ENCODE measurements at regions not wholly inside any gene's neighbourhood (a gene's known extent, or its start where the extent isn't known, plus 50 kb on each side); places are given as distances from the start of the nearest gene placed in this dataset.
"Not testable (repeated sequence)": the region's sequence is repeated elsewhere in the genome, so short reads cannot be mapped to it uniquely, and the experiment has no call there.

DNA sequence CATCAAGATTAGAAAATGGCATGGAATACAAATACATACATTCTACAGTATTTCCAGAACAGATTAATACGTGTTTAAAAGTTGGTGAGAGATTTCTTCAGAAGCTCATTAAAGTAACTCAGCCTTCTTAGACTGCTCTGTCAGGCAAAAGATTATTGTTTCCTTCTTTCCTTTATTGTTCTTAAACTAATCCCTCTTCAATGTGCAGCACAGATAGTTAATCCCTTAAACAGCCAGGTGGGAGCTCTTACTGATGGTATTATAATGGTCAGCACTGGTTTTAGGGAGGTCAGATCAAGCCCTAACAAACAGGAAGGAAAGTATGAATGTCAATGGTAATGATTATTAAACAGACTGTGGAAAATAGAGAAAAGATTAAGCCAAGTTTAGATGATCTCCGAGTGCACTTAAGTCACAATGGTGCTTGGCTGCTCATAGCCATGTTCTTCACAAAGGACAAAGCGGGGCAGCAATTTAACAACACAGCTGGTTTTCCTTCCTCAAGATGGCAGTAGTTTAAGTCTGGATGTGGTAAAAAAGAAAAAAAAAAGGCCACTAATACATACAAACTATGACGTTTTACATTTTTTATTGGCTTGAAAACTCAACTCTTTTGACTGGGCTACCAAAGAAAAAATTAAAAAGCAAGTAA lies 992.6 kb downstream of the PCDH9 start:
- no peak overlapping the region for H3K4me3 Mint-ChIP-seq
- H3K9me3 Mint-ChIP-seq: peaks cover 17% of the 10 kb centered on the region
- no peaks in the 10 kb centered on the region for H3K27me3 Mint-ChIP-seq (ENCODE audit: insufficient read depth)
- intact Hi-C loops (cut with micrococcal nuclease): no loop called here
- H3K27ac Mint-ChIP-seq: no peak overlapping the region
- no peaks in the 10 kb centered on the region for H3K36me3 Mint-ChIP-seq (ENCODE audit: low read depth)
- no peak for DNase-seq (ENCODE audit: low spot score)
- no peaks in the 10 kb centered on the region for H3K4me1 Mint-ChIP-seq (ENCODE audit: low read depth)

DNA sequence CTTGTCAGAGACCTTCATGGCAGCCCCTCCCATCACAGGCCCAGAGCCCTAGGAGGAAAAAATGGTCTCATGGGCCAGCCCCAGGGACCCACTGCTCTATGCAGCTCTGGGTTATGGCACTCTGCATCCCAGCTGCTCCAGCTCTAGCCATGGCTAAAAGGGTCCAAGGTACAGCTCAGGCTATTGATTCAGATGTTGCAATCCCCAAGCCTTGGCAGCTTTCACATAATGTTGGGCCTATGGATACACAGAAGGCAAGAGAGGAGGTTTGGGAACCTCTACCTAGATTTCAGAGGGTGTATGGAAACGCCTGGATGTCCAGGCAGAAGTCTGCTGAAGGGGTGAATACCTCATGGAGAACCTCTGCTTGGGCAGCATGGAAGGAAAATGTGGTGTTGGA lies 996.0 kb downstream of the PCDH9 start:
- Mint-ChIP-seq H3K9me3 (peaks cover 17% of the 10 kb centered on the region), H3K27me3 (ENCODE audit: insufficient read depth) (no peaks in the 10 kb centered on the region), H3K27ac (no peak overlapping the region), H3K36me3 (ENCODE audit: low read depth) (no peaks in the 10 kb centered on the region), H3K4me3 (no peak overlapping the region), H3K4me1 (ENCODE audit: low read depth) (no peaks in the 10 kb centered on the region)
- DNase-seq (ENCODE audit: low spot score): no peak
- intact Hi-C loops (cut with micrococcal nuclease): no loop called here

DNA sequence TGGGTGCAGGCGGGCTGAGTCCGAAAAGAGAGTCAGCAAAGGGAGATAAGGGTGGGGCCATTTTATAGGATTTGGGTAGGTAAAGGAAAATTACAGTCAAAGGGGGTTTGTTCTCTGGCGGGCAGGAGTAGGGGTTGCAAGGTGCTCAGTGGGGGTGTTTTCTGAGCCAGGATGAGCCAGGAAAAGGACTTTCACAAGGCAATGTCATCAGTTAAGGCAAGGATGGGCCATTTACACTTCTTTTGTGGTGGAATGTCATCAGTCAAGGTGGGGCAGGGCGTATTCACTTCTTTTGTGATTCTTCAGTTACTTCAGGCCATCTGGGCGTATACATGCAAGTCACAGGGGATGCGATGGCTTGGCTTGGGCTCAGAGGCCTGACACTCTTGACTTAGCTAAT lies 998.2 kb downstream of the PCDH9 start:
- H3K27me3 Mint-ChIP-seq (ENCODE audit: insufficient read depth); H3K4me3 Mint-ChIP-seq; H3K4me1 Mint-ChIP-seq (ENCODE audit: low read depth); intact Hi-C loops (cut with micrococcal nuclease); DNase-seq (ENCODE audit: low spot score); H3K36me3 Mint-ChIP-seq (ENCODE audit: low read depth); H3K27ac Mint-ChIP-seq: not testable (repeated sequence)
- peaks cover 26% of the 10 kb centered on the region for H3K9me3 Mint-ChIP-seq

DNA sequence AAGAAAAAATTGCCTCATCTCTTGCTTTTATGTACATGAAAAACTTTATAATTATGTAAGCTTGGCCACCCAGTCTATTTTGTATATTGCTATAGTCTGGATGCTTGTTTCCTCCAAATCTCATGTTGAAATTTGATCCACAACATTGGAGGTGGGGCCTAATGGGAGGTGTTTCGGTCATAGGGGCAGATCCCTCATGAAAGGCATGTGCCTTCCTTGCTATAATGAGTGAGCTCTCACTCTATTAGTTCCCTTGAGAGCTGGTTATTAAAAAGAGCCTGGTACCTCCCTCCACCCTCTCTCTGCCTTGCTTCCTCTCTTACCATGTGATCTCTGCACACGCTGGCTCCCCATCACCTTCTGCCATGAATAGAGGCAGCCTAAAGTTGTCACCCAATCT lies 1005.1 kb downstream of the PCDH9 start:
- Mint-ChIP-seq H3K4me3 (no peak overlapping the region), H3K27me3 (ENCODE audit: insufficient read depth) (no peaks in the 10 kb centered on the region), H3K4me1 (ENCODE audit: low read depth) (no peaks in the 10 kb centered on the region), H3K9me3 (peaks cover 8% of the 10 kb centered on the region), H3K27ac (no peak overlapping the region), H3K36me3 (ENCODE audit: low read depth) (no peaks in the 10 kb centered on the region)
- intact Hi-C loops (cut with micrococcal nuclease): no loop called here
- DNase-seq (ENCODE audit: low spot score): no peak

DNA sequence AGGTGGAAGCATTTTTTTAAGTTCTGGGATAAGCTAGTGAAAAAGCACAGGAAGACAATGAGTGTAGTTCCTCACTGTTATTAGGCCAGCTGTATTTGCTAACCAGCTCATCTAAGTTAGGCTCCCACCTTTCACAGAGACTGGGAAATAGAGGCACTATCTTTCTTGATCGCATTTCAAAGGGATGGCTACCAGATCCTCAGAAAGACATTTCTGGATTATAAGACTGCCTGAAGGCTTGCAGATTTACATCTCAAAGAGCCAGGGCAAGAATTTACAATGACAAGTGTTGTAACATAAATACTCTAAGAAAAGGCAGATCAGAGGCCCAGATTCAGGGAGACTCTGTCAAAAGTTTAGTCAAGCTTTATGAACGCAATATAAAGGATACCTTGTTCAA lies 1005.5 kb downstream of the PCDH9 start:
- intact Hi-C loops (cut with micrococcal nuclease): no loop called here
- no peak overlapping the region for H3K27ac Mint-ChIP-seq

DNA sequence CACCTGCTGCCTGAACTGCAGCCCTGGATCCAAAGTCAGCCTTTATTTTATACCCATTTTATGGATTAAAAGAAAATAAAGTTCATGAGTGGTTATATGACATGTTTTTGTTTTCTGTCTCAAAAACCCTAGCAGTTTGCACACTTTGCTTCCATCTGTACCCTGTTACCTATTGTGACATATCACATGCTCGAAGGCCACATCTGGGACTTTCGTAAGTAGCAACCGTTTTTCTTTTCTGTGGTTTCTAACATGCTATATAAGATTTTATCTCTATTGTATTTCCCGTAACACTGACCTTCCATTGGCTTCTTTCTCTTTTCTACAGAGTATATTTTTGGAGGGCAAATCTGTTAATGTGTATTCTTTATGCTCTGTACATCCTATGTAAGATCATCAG lies 1007.2 kb downstream of the PCDH9 start:
- H3K4me1 Mint-ChIP-seq (ENCODE audit: low read depth): no peaks in the 10 kb centered on the region
- DNase-seq (ENCODE audit: low spot score): no peak
- intact Hi-C loops (cut with micrococcal nuclease): no loop called here
- no peaks in the 10 kb centered on the region for H3K27me3 Mint-ChIP-seq (ENCODE audit: insufficient read depth)
- H3K27ac Mint-ChIP-seq: no peak overlapping the region
- H3K36me3 Mint-ChIP-seq (ENCODE audit: low read depth): no peaks in the 10 kb centered on the region
- H3K9me3 Mint-ChIP-seq: peaks cover 3% of the 10 kb centered on the region
- no peak overlapping the region for H3K4me3 Mint-ChIP-seq

More for the DNA sequence above, 1005.5 kb downstream of the PCDH9 start:
- DNase-seq (ENCODE audit: low spot score): no peak
- Mint-ChIP-seq H3K27me3 (ENCODE audit: insufficient read depth) (no peaks in the 10 kb centered on the region), H3K4me3 (no peak overlapping the region), H3K4me1 (ENCODE audit: low read depth) (no peaks in the 10 kb centered on the region), H3K36me3 (ENCODE audit: low read depth) (no peaks in the 10 kb centered on the region), H3K9me3 (peaks cover 8% of the 10 kb centered on the region)

DNA sequence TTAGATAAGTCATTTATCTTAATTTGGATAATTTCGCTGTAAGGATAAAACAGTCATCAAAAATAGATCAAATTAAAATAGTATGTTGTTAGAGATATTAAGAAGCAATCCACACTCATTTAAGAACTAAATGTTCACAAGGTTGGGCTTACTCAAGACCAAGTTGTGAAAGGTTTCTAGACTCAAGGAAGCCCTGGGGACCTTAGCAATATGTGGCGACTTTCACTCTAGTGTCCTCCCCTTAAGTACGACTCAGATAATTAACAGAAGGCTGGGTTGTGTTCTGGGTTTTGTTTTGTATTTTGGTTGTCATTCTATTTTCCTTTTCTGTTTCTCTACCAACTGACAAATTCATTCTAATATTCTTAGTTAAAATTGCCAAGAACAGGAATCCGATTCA lies 1008.0 kb downstream of the PCDH9 start:
- H3K27ac Mint-ChIP-seq: no peak overlapping the region
- intact Hi-C loops (cut with micrococcal nuclease): no loop called here
- no peak overlapping the region for H3K4me3 Mint-ChIP-seq
- no peaks in the 10 kb centered on the region for H3K36me3 Mint-ChIP-seq (ENCODE audit: low read depth)
- no peaks in the 10 kb centered on the region for H3K4me1 Mint-ChIP-seq (ENCODE audit: low read depth)
- H3K9me3 Mint-ChIP-seq: no peaks in the 10 kb centered on the region
- DNase-seq (ENCODE audit: low spot score): no peak
- no peaks in the 10 kb centered on the region for H3K27me3 Mint-ChIP-seq (ENCODE audit: insufficient read depth)

DNA sequence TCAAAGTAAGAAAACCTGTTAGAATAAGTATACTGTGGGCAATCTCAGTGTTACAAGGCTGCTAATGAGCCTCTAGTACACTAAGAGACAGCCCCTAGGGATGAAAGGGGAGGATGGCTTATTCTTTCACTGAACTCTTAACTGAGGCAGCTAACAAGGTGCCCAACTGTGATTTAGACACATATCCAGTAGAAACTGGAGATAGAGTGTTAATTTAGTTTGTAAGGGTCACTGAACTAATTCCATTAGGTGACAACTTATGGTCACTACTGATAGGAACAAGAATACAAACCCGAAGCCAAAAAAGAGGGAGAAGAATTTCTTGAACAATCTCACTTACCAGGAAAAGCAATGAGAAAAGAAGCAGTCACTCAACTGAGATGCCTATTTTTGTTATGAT lies 1010.6 kb downstream of the PCDH9 start:
- intact Hi-C loops (cut with micrococcal nuclease): no loop called here
- no peak overlapping the region for H3K4me3 Mint-ChIP-seq
- DNase-seq (ENCODE audit: low spot score): no peak
- no peak overlapping the region for H3K27ac Mint-ChIP-seq
- no peaks in the 10 kb centered on the region for H3K4me1 Mint-ChIP-seq (ENCODE audit: low read depth)
- no peaks in the 10 kb centered on the region for H3K9me3 Mint-ChIP-seq
- no peaks in the 10 kb centered on the region for H3K36me3 Mint-ChIP-seq (ENCODE audit: low read depth)
- H3K27me3 Mint-ChIP-seq (ENCODE audit: insufficient read depth): no peaks in the 10 kb centered on the region

DNA sequence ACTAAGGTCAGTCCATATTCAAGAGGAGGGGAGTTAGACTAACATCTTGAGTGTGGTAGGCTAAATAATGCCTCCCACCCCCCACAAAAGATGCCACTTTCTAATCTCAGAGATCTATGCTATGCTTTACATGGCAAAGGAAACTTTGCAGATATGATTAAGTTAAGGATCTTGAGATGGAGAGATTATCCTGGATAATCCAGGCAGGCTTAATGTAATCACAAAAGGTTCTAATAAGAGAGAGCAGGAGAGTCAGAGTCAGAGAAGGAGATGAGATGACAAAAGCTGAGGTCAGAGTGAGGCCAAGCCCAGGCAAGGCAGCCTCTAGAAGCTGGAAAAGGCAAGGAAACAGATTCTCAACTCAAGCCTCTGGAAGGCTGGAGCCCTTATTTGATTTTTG lies 1011.6 kb downstream of the PCDH9 start:
- H3K36me3 Mint-ChIP-seq (ENCODE audit: low read depth): no peaks in the 10 kb centered on the region
- no peak for DNase-seq (ENCODE audit: low spot score)
- H3K27ac Mint-ChIP-seq: no peak overlapping the region
- intact Hi-C loops (cut with micrococcal nuclease): no loop called here
- no peak overlapping the region for H3K4me3 Mint-ChIP-seq
- no peaks in the 10 kb centered on the region for H3K9me3 Mint-ChIP-seq
- no peaks in the 10 kb centered on the region for H3K4me1 Mint-ChIP-seq (ENCODE audit: low read depth)
- no peaks in the 10 kb centered on the region for H3K27me3 Mint-ChIP-seq (ENCODE audit: insufficient read depth)

DNA sequence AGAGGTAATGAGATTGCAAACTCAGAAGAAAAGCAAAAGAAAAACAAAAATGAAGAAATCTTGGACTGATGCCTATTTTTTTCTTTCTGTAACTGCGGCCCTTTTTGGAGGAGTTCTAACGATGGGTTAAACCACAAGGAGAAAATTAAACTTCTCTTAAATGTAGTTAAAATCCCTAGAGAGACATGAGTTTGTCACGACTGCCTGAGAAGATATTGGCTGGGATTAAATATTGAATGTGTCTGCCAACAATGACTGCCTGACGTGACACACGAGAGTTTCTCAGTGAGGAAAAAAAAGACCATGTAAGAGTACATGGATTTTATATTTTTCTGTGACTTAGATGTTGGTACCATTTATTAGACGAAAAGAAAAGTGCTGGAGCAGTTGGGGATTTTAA lies 1013.4 kb downstream of the PCDH9 start:
- intact Hi-C loops (cut with micrococcal nuclease): no loop called here
- no peaks in the 10 kb centered on the region for H3K27me3 Mint-ChIP-seq (ENCODE audit: insufficient read depth)
- no peaks in the 10 kb centered on the region for H3K4me1 Mint-ChIP-seq (ENCODE audit: low read depth)
- H3K36me3 Mint-ChIP-seq (ENCODE audit: low read depth): no peaks in the 10 kb centered on the region
- DNase-seq (ENCODE audit: low spot score): no peak
- H3K27ac Mint-ChIP-seq: no peak overlapping the region
- H3K4me3 Mint-ChIP-seq: no peak overlapping the region
- no peaks in the 10 kb centered on the region for H3K9me3 Mint-ChIP-seq

DNA sequence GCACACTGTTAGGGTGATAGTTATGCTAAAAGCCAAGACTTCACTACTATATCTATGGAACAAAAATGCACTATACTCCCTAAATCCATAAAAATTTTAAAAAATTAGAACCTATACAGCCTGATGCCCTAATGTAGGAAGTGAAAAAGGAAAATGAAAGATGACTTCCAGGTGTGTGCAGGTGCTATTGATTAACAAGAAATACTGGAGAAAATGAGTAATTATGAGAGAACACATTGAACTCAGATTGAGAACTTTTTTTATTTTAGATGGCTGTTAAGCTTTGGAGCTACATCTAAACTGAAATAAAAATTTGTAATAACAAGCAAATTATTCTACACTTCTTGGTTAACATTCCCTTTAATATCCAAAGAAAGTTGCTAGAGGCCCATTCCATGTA lies 1015.7 kb downstream of the PCDH9 start:
- no peaks in the 10 kb centered on the region for H3K9me3 Mint-ChIP-seq
- H3K4me1 Mint-ChIP-seq (ENCODE audit: low read depth): no peaks in the 10 kb centered on the region

DNA sequence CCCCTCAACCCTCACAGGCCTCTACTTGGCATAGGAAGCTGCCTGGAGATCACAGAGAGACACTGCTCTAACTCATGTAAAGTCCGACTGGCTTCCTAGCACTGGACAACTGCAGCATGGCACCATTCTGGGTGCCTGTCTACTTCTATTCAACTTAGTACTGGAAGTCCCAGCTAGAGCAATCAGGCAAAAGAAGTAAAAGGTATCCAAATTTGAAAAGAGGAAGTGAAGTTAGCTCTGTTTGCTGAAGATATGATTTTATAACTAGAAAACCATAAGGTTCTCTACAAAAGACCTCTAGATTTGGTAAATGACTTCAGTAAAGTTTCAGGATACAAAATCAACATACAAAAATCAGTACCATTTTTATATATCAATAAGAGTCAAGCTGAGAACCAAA lies 1017.6 kb downstream of the PCDH9 start:
- Mint-ChIP-seq H3K4me1 (ENCODE audit: low read depth) (no peaks in the 10 kb centered on the region), H3K27ac (no peak overlapping the region), H3K27me3 (ENCODE audit: insufficient read depth) (no peaks in the 10 kb centered on the region), H3K4me3 (no peak overlapping the region), H3K9me3 (no peaks in the 10 kb centered on the region), H3K36me3 (ENCODE audit: low read depth) (no peaks in the 10 kb centered on the region)
- intact Hi-C loops (cut with micrococcal nuclease): no loop called here
- DNase-seq (ENCODE audit: low spot score): no peak

More for the DNA sequence above, 1015.7 kb downstream of the PCDH9 start:
- no peaks in the 10 kb centered on the region for H3K27me3 Mint-ChIP-seq (ENCODE audit: insufficient read depth)
- H3K27ac Mint-ChIP-seq: no peak overlapping the region
- no peaks in the 10 kb centered on the region for H3K36me3 Mint-ChIP-seq (ENCODE audit: low read depth)
- no peak overlapping the region for H3K4me3 Mint-ChIP-seq
- no peak for DNase-seq (ENCODE audit: low spot score)
- intact Hi-C loops (cut with micrococcal nuclease): no loop called here

DNA sequence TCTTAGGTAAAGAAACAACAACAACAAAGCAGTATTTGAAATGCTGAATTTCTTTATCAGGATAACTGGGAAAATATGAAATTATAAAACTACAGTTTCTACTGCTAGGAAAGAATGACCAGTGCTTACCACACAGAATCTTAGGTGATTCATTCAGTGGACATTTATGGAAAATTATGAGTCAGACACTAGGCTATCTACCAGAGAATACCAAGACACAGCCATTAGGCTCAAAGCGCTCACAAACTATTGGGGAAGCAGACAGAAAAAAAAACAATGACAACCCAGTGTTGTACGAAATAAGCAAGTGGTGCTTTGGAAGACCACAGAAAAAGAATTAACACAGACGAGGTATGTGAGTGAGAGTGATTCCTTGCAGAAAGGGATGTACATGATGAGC lies 1019.5 kb downstream of the PCDH9 start:
- no peaks in the 10 kb centered on the region for H3K27me3 Mint-ChIP-seq (ENCODE audit: insufficient read depth)
- H3K36me3 Mint-ChIP-seq (ENCODE audit: low read depth): no peaks in the 10 kb centered on the region
- H3K4me3 Mint-ChIP-seq: no peak overlapping the region
- no peaks in the 10 kb centered on the region for H3K4me1 Mint-ChIP-seq (ENCODE audit: low read depth)
- H3K9me3 Mint-ChIP-seq: no peaks in the 10 kb centered on the region
- DNase-seq (ENCODE audit: low spot score): no peak
- H3K27ac Mint-ChIP-seq: no peak overlapping the region
- intact Hi-C loops (cut with micrococcal nuclease): no loop called here

DNA sequence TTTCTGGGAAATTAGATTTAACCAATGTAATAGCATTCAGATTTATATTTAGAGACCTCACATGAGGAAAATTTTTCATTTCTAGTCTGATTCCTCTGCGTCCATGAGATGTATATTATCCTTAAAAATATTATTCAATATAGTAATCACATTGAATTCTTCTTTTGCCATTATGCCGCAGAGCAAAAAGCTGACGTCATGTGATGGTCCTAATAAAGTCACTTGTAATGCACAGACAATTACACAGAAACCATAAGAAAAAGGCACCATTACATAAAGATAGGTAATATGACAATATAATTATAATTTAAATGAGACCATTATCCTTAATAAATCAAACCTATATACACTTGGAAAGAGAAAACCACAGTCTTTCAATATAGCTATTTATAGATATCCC lies 1021.5 kb downstream of the PCDH9 start:
- Mint-ChIP-seq H3K4me3 (no peak overlapping the region), H3K27ac (no peak overlapping the region), H3K27me3 (ENCODE audit: insufficient read depth) (no peaks in the 10 kb centered on the region), H3K36me3 (ENCODE audit: low read depth) (no peaks in the 10 kb centered on the region), H3K9me3 (no peaks in the 10 kb centered on the region), H3K4me1 (ENCODE audit: low read depth) (no peaks in the 10 kb centered on the region)
- intact Hi-C loops (cut with micrococcal nuclease): no loop called here
- DNase-seq (ENCODE audit: low spot score): no peak

Measured in activated T-helper 1 cell treated with anti-CD3 and anti-CD28 coated beads, Interleukin-12 subunit alpha, Interleukin-12 subunit beta, Interleukin-2, Interleukin-4 antibody, amounts not matched to agents 30 ng/mL and 10 ng/mL and 1 ng/mL, durations not matched to agents 14 hours and 24 hours and 36 hours (primary cell).